NCI-H524 (cell line): ENCODE measurements at regions not wholly inside any gene's neighbourhood (a gene's known extent, or its start where the extent isn't known, plus 50 kb on each side); places are given as distances from the start of the nearest gene placed in this dataset.
A peak's percentile ranks its signal among the peaks of the same experiment; 100 is the strongest.
"Not testable (repeated sequence)": the region's sequence is repeated elsewhere in the genome, so short reads cannot be mapped to it uniquely, and the experiment has no call there.

Experiments used
- DNase-seq, 2 experiments: peaks; one replicate each; lab custom pipeline; 2025; lab: John Stamatoyannopoulos, UW

DNA sequence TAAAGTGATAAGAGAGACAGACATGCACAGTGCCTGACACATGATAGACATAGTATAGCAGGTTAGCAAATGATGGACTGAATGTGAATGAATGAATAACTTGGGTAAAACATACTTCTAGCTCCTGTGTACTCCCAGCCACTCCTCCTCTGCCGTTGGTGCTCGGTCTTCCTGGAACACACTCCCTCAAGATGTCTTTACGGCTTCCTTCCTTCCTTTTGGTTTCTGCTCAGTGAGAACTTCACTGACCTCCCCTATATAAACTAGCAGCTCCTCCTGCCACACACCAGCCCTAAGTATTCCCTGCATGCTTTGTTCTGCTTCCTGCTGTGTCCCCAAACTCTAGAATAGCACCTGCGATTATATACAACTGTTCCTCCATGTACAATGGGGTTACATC is 50.2 kb downstream of the RAD54L2 start:
- DNase-seq, result no peak

DNA sequence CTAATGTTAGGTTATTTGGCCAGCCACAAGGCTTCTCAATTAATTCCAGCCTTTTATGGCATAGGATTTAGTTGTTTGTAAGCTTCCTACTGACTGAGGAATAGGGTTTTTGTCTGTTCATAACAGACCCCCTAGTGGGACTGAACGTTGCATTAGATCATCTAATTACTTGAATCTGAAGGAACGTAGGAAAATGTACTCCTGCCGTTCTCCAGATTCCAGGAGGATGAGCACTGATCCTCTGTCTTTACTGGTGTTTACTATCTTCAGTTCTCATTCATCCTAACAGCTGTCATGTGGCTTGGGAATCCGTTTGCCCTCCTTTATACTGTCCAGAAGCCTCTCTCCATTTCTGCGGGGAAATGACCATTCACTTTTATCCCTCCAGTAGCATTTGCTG is 52.7 kb downstream of the RAD54L2 start:
- no peak for DNase-seq

DNA sequence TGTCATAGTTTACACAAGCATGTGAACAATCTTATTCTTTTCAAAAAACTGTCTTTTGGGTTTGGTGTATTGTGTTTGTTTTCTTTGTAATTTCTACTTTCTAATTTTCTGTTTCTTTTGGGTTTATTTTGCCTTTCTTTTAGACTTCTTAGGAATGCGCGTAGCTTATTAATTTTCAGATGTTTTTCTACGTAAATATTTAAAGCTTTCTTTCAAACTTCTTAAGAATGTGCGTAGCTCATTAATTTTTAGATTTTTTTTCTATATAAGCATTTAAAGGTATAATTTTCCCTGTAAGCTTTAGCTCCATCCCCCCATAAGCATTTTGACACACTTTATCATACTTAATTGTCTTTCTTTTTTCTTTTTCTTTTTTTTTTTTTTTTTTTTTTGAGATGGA is 55.2 kb downstream of the RAD54L2 start:
- DNase-seq, result no peak

DNA sequence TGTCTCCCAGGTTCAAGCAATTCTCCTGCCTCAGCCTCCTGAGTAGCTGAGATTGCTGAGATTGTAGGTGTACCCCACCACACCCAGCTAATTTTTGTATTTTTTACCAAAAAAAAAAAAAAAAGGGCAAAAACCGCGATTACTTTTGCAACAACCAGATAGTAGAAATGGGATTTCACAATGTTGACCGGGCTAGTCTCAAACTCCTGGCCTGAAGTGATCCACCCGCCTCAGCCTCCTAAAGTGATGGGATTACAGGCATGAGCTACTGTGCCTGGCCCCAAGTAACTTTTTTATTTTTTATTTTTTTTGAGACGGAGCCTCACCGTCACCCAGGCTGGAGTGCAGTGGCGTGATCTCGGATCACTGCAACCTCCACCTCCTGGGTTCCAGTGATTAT is 61.1 kb downstream of the RAD54L2 start:
- DNase-seq, result not testable (repeated sequence)

DNA sequence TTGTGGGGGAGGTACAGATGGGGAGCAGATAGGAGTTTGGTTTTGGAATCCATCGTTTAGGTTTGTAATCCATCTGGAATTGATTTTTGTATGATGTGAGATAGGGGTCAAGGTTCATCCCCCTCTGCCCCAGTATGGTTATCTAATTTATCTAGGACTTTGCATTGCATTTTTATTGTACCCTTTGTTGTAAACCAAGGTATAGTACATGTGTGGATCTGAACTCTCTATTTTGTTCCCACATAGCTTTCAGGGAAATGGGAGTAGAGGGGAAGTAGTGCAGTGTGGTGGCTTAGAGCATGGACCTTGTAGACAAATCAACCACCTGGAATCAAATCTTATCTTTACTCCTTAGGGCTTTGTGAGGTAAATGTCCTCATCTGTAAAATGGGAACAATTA is 65.7 kb downstream of the RAD54L2 start:
- no peak for DNase-seq

DNA sequence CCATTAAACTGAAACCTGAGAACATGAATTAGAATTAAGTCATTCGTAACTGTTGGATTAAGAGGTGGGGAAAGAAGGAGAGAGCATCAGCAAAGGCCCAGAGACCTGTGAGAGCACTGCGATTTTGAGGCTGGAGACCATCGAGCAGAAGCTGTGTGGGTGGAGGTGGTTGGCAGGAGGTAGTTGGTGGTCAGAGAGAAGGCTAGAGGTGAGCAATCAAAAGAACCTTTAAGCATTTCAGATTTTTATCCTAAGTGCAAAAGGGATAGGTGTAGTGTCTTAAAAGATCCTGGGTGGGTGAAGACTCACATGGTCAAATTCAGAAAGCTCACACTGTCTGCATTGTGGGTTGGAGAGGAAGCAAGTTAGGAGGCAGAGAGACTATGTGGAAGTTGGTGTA is 65.1 kb upstream of the TEX264 start:
- peak in 1 of 2 experiments; percentile 15 for DNase-seq

DNA sequence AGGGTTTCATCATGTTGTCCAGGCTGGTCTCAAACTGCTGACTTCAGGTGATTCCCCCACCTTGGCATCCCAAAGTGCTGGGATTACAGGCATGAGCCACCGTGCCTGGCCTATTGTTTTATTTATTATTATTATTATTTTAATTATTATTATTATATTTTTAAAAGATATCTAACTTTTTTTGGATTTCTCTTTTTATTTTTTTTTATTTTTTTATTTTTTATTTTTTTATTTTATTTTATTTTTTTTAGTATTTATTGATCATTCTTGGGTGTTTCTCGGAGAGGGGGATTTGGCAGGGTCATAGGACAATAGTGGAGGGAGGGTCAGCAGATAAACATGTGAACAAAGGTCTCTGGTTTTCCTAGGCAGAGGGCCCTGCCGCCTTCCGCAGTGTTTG is 64.2 kb upstream of the TEX264 start:
- not testable (repeated sequence) for DNase-seq

DNA sequence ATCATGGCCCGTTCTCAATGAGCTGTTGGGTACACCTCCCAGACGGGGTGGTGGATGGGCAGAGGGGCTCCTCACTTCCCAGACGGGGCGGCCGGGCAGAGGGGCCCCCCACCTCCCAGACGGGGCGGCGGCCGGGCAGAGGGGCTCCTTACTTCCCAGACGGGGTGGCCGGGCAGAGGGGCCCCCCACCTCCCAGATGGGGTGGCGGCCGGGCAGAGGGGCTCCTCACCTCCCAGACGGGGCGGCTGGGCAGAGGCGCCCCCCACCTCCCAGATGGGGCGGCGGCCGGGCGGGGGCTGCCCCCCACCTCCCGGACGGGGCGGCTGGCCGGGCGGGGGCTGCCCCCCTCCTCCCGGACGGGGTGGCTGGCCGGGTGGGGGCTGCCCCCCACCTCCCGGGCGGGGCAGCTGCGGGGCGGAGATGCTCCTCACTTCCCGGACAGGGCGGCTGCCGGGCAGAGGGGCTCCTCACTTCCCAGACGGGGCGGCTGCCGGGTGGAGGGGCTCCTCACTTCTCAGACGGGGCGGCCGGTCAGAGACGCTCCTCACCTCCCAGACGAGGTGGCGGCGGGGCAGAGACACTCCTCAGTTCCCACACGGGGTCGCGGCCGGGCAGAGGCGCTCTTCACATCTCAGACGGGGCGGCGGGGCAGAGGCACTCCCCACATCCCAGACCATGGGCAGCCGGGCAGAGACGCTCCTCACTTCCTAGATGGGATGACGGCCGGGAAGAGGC is 63.3 kb upstream of the TEX264 start:
- DNase-seq, result not testable (repeated sequence)

DNA sequence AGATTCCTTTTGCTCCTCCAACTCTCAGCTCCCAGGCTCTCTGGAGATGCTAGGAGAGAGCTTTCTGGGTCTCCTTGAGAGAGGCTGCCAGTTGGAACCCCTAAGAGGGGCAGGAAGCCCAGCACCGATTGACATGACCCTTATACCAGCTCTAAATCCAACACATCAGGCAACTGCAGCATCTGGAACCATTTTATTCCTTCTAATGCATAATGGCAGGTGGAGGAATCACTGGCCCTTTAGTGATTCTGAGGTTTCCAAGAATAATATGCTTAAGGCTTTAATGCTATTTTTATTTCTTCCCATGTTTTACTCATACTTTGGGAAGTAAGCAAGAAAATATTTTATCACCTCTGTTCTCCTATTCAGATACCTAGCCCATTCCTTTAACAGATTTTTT is 60.3 kb upstream of the TEX264 start:
- no peak for DNase-seq

DNA sequence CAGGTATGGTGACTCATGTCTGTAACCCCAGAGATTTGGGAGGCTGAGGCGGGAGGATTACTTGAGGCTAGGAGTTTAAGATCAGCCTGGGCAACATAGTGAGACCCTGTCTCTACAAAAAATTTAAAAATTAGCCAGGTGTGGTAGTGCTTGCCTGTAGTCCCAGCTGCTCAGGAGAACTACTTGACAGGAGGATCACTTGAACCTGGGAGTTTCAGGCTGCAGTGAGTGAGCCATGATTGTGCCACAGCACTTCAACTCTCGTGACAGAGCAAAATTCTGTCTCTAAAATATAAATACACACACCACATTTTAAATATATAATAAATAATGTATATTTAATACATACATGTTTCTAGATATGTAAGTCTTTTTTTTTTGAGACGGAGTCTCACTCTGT is 53.5 kb upstream of the TEX264 start:
- DNase-seq, result peak in 1 of 2 experiments; percentile 30

DNA sequence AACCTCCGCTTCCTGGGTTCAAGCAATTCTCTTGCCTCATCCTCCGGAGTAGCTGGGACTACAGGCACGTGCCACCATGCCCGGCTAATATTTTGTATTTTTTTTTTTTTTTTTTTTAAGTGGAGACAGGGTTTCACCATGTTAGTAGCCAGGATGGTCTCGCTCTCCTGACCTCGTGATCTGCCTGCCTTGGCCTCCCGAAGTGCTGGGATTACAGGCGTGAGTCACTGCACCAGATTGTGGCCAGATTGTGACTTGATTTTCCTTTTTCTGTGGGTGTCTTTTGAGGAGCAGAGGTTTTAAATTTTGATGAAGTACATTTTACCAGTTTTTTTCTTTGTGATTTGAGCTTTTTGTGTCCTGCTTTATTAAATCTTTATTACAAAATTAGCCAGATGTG is 53.0 kb upstream of the TEX264 start:
- DNase-seq, result peak; percentile 8 to 14

DNA sequence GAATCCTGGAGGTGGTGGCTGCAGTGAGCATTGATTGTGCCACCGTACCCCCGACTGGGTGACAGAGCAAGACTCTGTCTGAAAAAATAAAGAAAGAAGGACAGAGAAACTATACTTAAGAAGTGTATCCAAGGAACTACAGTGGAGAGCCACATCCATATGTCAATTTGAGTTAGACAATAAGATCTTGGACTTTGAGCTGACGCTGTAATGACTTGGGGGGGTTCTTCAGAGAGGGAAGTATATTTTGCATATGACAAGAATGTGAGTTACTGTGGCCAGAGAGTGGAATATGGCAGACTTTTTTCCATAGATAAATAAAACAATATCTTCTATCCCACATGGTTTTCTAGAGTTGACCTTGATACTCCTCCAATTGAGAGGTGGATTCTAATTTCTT is 52.6 kb upstream of the TEX264 start:
- no peak for DNase-seq

DNA sequence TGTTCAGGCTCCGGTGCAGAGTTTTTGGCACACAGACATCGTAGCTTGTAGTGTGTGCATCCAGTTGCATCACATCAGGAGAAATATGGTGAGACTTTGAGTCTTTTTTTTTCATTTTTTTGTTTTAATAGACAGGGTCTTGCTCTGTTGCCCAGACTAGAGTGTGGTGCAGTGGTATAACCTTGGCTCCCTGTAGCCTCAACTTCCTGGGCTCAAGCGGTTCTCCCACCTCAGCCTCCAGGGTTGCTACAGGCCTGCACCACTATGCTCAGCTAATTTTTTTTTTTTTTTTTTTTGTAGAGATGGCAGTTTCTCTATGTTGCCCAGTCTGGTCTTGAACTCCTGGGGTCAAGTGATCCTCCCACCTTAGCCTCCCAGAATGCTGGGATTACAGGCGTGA is 51.1 kb upstream of the TEX264 start:
- DNase-seq, result no peak

DNA sequence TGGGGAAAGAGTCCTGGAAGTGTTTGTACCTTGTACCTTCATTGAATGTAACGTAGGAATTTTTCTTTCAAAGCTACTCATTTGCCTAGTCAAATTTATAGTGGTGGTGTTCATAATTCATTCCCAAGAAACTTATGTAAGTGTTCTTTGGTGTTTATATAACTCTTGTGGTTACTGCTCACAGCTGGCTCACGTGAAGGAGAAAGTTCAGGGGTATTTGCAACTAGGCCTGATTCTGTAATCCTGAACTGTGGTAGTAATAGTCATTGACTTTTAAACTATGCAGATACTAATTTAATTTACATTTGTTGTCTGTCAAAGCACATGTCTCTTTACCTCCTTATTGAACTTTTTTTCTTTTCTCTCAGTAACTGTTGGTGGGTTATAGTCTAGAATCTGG is 50.5 kb upstream of the TEX264 start:
- DNase-seq, result no peak

DNA sequence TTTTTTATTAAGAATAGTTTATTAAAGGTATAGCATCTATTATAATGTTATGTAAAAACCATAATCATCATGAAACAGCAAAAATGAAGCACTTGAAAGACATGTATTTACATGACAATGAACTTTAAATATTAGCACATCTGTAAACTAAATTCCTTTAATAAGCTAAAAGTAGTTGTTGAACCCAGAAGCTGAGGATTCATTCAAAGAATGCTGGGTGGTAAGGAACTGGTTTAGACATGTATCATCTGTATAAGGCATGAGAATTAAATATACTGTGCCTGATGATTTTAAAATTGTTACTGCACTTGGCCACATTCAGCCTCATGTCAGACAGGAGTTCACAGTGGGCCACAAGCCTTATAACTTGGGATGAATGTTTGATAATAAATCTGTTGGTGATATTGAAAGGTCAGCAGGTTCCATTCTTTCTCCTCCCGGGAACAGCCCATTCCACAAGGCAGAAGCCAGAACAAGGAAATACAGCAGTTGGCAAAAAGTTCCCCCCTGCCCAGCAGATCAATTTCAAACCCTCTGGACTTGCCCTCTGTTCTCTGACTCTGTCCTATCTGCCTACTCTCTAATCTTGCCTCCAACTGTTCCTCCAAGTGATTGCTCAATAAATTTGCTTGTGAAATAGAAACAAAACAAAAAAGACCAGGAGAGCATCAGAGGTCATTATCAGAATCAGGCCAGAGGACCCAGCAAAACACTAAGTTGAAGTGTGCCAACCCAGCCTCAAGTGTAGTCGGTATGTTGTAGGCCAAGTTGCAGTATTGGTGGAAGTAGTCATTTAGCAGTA is 49.8 kb upstream of the TEX264 start:
- peak in 1 of 2 experiments; percentile 20 for DNase-seq
